BE2C (cell line): ENCODE measurements at regions not wholly inside any gene's neighbourhood (a gene's known extent, or its start where the extent isn't known, plus 50 kb on each side); places are given as distances from the start of the nearest gene placed in this dataset.

ENCODE experiments used
- DNase-seq: peaks from one replicate; pipeline ENCODE4 v3.0.0-alpha.2; 2020
- H3K27me3 ChIP-seq: fragments of 250-450 bp; sonication (Bioruptor Pico); 2 replicates; pipeline ENCODE4 v1.5.1; 2020; ENCODE audit warnings: mild to moderate bottlenecking
- H3K36me3 ChIP-seq: fragments of 250-450 bp; sonication (Bioruptor Pico); 2 replicates; pipeline ENCODE4 v1.5.1; 2020; ENCODE audit warnings: mild to moderate bottlenecking
- H3K4me1 ChIP-seq: fragments of 250-450 bp; sonication (Bioruptor Pico); 2 replicates; pipeline ENCODE4 v1.5.1; 2020
- H3K4me3 ChIP-seq: 2 replicates; pipeline ENCODE4 v1.5.1; 2011; ENCODE audit warnings: low read depth, low read length
- H3K9me3 ChIP-seq: fragments of 250-450 bp; sonication (Bioruptor Pico); 2 replicates; pipeline ENCODE4 v1.5.1; 2020
- TF ChIP-seq, protein P1 (sequence below): IDR thresholded peaks from 2 replicates; pipeline ENCODE4 v1.5.1; 2012; ENCODE audit warnings: mild to moderate bottlenecking, low read depth, low read length

DNA sequence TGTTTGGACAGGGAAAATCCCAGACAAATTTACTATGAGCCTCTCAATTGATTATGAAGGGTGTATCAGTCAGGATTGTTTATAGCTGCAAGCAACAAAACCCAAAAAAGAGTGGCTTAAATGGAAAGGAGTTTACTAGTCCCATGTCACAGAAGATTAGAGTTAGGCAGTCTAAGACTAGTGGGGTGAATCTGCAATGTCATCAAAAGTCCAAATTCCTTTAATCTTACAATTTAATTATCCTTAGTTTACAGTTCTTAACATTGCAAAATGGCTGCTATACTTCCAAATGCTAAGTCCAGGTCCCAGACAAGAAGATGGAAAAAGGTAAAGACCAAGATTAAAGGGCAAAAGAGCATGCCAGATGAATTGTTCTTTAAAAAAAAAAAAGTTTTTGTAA, 143.6 kb downstream of the CD47 start:
- Histone ChIP-seq H3K36me3 (no peaks in the 10 kb centered on the region; the same call in 1 of the 2 replicates), H3K9me3 (no peaks in the 10 kb centered on the region), H3K27me3 (no peaks in the 10 kb centered on the region), H3K4me1 (no peaks in the 10 kb centered on the region), H3K4me3 (no peak overlapping the region)
- no peak for DNase-seq
- TF ChIP-seq, protein P1, sequence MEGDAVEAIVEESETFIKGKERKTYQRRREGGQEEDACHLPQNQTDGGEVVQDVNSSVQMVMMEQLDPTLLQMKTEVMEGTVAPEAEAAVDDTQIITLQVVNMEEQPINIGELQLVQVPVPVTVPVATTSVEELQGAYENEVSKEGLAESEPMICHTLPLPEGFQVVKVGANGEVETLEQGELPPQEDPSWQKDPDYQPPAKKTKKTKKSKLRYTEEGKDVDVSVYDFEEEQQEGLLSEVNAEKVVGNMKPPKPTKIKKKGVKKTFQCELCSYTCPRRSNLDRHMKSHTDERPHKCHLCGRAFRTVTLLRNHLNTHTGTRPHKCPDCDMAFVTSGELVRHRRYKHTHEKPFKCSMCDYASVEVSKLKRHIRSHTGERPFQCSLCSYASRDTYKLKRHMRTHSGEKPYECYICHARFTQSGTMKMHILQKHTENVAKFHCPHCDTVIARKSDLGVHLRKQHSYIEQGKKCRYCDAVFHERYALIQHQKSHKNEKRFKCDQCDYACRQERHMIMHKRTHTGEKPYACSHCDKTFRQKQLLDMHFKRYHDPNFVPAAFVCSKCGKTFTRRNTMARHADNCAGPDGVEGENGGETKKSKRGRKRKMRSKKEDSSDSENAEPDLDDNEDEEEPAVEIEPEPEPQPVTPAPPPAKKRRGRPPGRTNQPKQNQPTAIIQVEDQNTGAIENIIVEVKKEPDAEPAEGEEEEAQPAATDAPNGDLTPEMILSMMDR = no peak

DNA sequence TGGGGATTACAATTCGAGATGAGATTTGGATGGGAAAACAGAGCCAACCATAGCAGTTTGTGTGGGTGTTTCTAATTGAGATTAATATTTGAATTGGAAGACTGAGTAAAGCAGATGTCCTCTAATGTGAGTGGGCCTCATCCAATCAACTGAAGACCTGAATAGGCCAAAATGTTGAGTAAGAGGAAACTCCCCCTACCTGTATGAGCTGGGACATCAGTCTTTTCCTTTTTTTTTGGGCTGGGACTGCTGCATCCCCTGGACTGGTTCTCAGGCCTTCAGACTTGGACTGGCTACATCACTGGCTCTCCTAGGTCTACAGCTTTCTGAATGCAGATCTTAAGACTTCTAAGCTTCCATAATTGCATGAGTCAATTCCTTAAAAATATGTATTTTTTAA, 144.1 kb downstream of the CD47 start:
- Histone ChIP-seq H3K27me3 (no peaks in the 10 kb centered on the region), H3K4me3 (no peak overlapping the region), H3K4me1 (no peaks in the 10 kb centered on the region), H3K36me3 (no peaks in the 10 kb centered on the region; the same call in 1 of the 2 replicates), H3K9me3 (no peaks in the 10 kb centered on the region)
- TF ChIP-seq, protein P1 = peak; percentile 11; the same call in 1 of the 2 replicates
- DNase-seq = no peak

DNA sequence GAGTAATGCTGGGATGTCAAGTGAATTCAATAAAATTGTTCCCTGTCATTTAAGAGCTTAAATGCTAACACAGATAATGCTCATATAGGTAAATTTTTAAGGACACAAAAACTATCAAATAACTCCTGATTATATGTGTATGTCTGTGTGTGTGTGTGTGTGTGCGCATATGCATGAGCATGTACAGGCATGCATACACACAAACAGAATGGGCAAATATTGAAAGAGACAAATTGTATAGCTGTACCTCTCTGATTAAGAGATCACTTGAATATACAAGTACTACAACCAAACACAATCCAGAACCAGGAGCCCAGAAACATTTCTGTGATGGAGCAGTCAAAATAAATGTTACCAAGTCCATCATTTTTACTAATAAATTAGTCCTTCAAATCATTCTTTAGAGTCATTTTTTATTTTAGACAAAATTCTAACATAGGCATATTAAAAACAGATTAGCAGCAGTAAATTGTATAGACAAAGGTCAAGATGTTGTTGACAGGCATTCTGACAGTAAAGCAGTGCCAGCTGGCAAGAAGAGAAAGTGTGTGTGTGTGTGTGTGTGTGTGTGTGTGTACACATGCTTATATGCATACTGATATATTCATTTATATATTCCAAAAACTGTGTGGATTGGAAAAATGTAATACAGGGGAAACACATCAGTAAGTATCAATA, 145.3 kb downstream of the CD47 start:
- Histone ChIP-seq H3K27me3 (no peaks in the 10 kb centered on the region), H3K4me3 (no peak overlapping the region), H3K4me1 (no peaks in the 10 kb centered on the region), H3K9me3 (no peaks in the 10 kb centered on the region), H3K36me3 (no peaks in the 10 kb centered on the region; the same call in 1 of the 2 replicates)
- no peak for DNase-seq
- TF ChIP-seq, protein P1 = no peak

DNA sequence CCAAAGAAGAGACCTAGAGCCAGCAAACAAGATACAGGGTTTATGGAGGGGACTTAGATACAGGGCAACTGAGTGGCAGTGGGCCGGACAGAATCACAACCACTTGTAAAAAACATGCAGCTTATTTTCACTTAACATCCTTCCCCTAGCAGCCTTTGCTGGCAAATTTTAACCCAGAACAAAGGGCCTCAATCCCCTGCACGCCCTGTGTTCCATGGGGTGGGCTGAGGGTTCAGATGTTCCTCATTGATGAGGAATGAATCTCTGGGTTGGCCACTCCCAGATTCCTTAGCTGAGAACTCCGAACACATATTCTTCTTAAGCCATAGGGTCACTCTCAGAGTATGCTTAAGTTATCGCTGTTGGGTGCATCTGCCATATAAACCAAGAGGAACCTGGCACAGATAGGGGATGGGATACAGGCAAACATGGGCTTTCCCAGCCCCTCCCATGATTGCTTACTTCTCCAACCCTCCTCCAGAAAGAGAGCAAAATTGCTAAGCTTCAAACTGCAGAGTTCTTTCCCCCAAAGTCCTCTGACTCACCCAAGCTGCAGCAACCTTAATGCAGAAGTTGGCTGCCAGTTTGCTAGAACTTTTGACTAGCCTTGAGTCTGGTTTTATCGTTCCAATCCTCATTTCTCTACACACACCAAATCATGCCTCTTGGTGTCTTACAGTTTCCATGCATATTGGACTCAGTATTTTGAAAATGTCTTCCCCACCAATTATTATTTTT, 146.9 kb downstream of the CD47 start:
- Histone ChIP-seq H3K9me3 (no peaks in the 10 kb centered on the region), H3K4me1 (no peaks in the 10 kb centered on the region), H3K4me3 (no peak overlapping the region), H3K36me3 (no peaks in the 10 kb centered on the region; the same call in 1 of the 2 replicates), H3K27me3 (no peaks in the 10 kb centered on the region)
- TF ChIP-seq, protein P1 = no peak
- no peak for DNase-seq

DNA sequence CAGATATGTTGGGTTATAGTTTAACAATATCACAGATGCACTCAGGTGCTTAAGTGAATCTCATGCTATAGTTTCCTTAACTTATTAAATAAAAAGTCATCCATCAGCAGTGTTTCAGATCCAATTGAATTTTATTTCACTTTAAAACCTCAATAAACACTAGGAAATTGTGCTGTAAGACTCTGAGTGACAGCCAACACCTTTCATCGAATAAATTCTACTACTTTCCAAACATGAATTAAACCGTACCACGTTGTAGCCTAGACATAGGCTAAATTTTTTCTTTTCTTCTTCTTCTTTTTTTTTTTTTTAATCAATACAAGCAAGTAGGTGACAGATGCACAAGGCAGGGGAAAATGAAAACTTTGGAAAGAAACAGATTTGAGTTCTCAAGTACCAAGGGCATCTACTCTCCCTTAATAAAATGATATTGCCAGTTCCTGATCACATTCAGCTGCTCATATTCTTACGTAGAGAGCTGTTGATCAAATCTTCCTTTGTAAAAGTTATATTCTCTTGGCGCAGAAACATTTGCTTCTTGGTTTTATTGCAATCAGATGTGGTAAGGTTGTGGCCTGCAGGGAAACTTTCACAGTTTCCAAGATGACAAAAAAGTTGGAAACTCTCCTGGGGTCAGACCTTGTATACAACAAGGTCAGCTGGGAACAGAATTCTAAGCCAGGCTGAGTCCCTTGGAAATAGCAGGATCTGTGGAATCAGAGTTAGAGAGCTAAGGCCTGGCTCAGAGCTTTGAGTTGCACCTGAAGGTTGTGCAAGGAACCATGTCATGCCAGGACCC, 147.7 kb downstream of the CD47 start:
- TF ChIP-seq, protein P1 = no peak
- H3K4me3 ChIP-seq = no peak overlapping the region
- H3K27me3 ChIP-seq = no peaks in the 10 kb centered on the region

More for the DNA sequence above, 147.7 kb downstream of the CD47 start:
- Histone ChIP-seq H3K36me3 (no peaks in the 10 kb centered on the region; the same call in 1 of the 2 replicates), H3K9me3 (no peaks in the 10 kb centered on the region), H3K4me1 (no peaks in the 10 kb centered on the region)
- DNase-seq = no peak
